Tibial nerve (tissue), 3 donors: ENCODE measurements at regions not wholly inside any gene's neighbourhood (a gene's known extent, or its start where the extent isn't known, plus 50 kb on each side); places are given as distances from the start of the nearest gene placed in this dataset.

ENCODE experiments used
- POLR2A ChIP-seq, 2 donors: fragments of 450-650 bp; IDR thresholded peaks; one replicate each; pipeline ENCODE4 v1.6.1; 2017; ENCODE audit warnings: antibody characterized with exemption in 2 of 2, mild to moderate bottlenecking in 2 of 2, moderate library complexity in 2 of 2
- TF ChIP-seq, protein P1 (sequence below), 5 experiments: fragments of 200-600 bp in 3 of 5; fragments of 450-650 bp in 2 of 5; sonication (generic) in 3 of 5; IDR thresholded peaks; one replicate each; pipeline ENCODE4 v1.5.1; 2016 to 2019; ENCODE audit warnings: antibody characterized with exemption in 5 of 5, mild to moderate bottlenecking in 3 of 5, moderate library complexity in 2 of 5

DNA sequence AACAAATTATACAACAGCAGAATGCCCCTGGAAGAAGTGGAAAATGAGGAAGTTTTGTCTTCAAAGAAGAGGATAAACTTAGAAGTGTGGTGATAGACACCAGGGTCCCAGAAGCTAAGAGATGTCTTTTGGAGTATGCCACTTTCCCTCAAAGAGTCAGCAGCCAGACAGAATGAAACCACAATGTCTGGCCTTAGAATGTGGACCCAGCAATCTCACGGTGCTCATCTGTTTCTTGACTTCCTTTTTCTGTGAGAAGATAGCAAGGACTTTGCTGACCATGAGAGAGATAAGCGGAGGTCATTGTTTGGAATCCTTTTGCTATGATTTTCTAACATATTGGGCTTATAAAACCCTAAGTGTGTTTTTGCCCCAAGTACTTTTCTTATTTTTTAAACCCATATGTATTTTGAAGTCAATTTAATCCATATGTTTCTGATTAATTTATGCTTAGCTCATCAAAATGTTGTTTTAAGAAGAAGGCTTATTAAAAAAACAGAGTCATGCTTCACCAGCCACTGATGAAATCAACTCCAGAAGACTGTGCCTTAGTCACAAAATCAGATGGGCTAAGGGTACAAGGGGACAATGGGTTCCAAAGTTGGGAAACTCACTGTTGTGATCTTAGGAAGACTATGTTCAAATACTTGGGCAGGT is 451.2 kb upstream of the JAG1 start:
- TF ChIP-seq, protein P1, sequence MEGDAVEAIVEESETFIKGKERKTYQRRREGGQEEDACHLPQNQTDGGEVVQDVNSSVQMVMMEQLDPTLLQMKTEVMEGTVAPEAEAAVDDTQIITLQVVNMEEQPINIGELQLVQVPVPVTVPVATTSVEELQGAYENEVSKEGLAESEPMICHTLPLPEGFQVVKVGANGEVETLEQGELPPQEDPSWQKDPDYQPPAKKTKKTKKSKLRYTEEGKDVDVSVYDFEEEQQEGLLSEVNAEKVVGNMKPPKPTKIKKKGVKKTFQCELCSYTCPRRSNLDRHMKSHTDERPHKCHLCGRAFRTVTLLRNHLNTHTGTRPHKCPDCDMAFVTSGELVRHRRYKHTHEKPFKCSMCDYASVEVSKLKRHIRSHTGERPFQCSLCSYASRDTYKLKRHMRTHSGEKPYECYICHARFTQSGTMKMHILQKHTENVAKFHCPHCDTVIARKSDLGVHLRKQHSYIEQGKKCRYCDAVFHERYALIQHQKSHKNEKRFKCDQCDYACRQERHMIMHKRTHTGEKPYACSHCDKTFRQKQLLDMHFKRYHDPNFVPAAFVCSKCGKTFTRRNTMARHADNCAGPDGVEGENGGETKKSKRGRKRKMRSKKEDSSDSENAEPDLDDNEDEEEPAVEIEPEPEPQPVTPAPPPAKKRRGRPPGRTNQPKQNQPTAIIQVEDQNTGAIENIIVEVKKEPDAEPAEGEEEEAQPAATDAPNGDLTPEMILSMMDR (IDR thresholded peaks at IDR 0.05), result no peak
- TF ChIP-seq POLR2A (IDR thresholded peaks at IDR 0.05), result no peak
